SW 1271 (cell line): ENCODE measurements at regions not wholly inside any gene's neighbourhood (a gene's known extent, or its start where the extent isn't known, plus 50 kb on each side); places are given as distances from the start of the nearest gene placed in this dataset.
"Not testable (repeated sequence)": the region's sequence is repeated elsewhere in the genome, so short reads cannot be mapped to it uniquely, and the experiment has no call there.

ENCODE experiments used
- DNase-seq, 2 experiments: peaks; one replicate each; lab custom pipeline; 2025; lab: John Stamatoyannopoulos, UW

DNA sequence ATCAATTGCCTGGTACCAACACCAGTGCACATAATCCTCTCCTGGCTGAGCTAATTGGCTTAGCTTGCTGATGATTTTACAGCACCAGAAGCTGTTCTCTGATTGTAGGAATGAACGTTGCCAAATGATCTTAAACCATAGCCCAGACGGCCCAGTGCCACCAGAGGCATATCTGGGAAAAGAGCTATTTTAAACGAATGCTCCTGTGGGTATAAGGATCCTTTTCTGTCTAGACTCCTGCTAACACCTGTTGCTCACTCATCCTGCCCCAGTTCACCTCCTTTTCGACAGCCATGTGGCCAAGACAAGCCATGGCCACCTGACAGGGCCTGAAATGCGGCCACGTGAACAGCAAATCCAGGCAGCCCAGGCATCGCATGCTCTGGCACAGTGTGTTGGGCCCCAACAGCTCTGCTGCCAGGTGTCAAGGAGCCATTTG lies 289.9 kb upstream of the SLC30A5 start:
- DNase-seq: no peak

- DNase-seq: no peak
Measured at GRCh38 chr5:68804343-68804742, 289.5 kb upstream of the SLC30A5 start.

DNA sequence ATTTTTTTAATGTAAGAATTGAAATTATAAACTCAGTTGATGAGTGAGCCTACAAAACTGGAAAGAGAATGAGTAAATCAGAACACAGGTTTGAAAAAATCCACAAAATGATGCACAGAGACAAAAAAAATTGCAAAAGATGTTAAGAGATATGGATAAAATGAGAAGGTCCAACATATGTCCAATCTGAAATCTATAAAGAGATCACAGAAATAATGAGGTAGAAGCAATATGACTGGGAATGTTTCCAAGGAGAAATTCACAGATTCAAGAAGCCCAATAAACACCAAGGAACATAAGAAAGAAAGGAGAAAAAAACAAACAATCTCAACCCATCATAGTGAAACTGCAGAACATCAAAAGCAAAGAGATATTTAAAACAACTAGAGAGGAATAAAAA lies 288.4 kb upstream of the SLC30A5 start:
- no peak for DNase-seq

DNA sequence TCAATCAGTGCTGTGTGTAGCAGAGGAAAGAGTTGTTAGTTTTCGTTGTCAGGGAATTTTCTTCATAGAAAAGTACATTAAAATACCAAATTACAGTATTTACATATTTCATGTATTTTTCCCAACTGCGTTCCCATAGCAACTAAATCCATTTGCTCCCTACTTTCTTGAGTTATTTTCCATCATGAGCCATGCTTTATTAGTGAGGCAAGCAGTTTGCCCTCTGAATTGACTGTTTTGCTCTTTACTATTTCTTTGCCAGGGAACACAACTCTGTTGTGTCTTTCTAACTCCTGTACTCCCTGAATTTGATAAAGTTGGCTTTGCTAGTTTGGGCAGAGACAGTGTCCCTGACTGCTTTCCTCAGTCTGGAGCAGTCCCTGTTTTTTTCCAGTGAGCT lies 276.2 kb upstream of the SLC30A5 start:
- DNase-seq: no peak

DNA sequence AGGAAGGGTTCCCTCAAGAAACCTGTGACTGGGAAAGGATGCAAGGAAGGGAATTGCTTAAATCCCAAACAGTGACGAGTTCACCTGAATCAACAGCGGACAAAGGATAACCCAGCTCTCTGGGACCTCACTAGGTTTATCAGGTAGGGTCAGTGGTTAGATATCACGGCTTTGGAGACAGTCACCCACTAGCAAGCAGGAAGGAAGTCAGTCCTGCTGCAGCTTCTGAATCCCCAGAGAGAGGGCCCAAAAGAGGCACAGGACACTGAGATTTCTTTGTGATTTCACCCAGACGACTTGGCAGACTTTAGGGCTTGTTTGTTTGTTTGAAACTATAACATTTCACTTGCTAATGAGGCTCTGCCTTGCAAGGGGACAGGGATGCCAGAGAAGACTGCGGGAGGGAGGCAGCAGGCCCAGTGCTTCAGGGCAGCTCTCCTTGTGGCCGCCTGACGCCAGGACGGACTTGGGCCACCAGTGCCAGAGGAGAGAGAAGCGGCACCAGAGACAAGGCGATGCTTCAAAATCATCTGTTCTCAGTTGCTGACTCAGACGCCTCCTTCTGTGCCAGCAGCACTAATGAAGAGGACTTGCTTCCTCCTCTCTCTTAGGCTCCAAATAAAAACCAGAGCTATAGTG lies 275.6 kb upstream of the SLC30A5 start:
- no peak for DNase-seq

DNA sequence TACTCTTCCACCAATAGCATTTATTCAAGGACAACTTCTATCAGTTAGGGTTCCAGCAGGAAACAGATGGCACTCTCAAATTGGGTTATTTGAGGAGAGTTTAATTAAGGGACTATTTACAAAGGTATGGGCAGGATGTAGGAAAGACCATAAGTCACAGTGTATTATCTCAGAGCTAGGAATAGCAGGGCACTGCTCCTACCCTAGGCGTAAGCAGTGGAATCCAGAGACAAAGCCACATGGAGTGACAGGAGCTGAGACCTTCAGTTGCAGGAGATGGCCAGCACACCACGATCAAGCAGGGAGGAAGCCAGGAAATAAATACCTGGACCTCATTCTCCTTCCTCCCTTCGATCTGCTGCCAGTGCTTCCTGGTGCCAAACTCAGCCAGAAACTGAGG lies 274.9 kb upstream of the SLC30A5 start:
- DNase-seq: no peak

GRCh38 chr5:68821056-68821455 lies 272.8 kb upstream of the SLC30A5 start:
- DNase-seq: no peak

GRCh38 chr5:68822796-68823195 lies 271.0 kb upstream of the SLC30A5 start:
- DNase-seq: no peak

- no peak for DNase-seq
Measured at GRCh38 chr5:68823301-68823700, 270.5 kb upstream of the SLC30A5 start.

DNA sequence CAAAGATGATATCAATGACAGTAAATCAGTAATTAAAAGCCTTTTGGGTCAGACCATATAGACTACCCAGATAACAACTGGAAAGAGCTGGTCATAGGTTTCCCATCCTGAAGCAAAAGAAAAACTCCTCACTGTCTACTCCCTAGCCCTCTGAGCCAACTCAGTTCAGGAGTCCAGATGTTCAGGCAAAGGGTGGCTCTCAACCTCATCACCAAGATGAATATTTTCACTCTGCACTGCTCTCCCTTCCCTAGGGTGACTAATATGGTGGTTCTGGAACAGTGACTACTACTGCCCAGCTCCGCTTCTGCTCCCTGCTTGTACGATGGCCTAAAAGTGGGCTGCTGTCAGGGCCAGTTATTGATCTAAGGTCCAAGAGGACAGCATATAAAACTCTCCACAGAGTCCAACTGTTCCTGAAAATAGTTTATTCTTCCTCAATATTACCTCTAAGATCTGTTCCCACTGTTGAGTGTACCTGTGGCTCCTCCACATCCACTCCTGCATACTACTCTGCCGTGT lies 263.4 kb upstream of the SLC30A5 start:
- no peak for DNase-seq

GRCh38 chr5:68834491-68834981 lies 259.3 kb upstream of the SLC30A5 start:
- no peak for DNase-seq

DNA sequence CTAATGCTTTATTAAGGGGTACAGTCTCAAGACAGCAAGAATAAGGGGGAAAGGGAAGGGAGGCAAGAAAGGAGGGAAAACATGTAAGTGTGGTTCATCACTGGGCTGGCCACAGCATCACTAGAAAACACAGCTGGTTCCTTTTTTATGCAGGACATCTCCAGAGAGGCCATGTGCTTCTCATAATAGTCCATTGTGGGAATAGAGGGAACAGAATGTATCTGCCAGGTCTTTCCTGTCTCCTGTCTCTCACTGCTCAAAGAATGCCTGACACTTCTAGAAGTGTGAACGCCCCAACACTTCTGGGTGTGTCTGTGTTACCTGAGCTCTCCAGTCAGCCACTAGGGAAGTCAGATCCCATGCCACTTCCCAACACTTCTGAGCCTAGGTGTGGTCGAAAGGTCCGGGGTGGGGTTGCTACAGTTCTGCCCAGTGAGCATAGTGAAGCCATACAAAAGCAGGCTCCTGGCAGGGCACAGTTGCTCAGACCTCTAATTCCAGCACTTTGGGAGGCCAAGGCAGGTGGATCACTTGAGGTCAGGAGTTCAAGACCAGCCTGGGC lies 255.6 kb upstream of the SLC30A5 start:
- no peak for DNase-seq

GRCh38 chr5:68839019-68839552 lies 254.7 kb upstream of the SLC30A5 start:
- DNase-seq: no peak

DNA sequence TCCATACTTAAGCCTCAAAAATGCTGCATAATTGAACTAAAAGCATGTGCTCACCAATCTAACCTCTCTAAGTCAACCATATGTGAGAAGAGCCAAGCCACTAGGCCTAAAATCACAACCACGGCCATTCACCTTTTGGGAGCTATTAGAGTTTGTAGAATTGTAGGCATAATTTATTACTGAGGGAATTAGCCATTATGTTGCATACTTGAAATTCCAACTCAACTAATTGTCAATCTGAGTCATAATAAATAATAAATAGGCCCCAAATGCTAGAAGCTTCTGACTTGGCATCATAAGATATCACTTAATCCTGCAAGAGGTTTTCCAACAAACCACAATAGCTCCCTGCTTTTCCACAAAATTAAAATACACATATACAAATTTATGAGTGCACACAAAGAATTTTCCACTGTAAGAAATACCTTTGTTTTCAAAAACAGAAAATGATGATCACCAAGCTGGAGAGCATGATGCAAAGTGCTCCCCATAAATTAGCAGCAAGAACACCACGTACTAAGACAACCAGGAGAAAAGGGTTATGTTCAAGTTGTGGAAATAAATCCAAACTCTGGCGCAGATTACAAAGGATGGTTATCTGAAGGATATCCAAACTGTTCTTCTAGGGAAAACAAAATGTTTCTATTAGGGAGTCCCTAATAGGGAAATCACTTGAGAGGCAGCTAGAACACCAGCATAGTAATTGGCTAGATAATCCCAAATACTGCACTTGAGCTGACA lies 250.0 kb upstream of the SLC30A5 start:
- DNase-seq: no peak

DNA sequence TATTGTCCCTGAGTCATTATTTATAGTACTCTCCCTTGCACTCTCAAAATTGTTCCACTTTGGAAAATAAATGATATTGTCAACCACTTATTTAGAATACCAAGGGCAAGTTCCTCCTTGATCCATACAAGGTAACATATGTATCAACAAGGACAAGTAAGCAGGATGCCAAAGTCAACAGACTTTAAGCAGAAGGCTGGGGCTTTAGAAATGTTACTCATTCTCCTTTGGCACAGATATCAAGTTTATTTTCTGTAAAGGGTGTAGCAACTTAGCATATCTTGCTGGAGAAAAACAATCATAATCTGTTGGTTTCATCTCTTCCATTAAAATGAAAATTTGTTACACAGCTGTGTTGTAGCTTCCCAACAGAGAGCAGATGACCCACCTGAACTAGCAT lies 248.7 kb upstream of the SLC30A5 start:
- DNase-seq: no peak

DNA sequence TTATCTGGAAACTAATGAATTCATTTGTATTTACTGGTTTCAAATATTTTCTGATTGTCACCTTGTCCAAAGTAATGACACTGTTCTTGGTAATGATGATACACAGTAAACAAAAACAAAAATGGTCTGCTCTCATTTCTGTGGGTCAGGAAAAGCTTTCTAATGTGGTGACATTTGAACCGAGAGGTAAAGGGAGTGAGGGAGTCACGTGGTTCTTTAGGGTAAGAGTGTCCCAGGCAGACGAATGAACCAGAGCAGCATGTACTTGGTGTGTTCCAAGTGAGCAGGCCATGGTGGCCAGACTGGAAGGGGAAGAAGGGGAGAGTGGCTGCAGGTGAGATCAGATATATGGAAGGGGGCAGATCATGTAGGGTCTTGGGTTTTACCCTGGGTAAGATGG lies 247.0 kb upstream of the SLC30A5 start:
- DNase-seq: no peak

DNA sequence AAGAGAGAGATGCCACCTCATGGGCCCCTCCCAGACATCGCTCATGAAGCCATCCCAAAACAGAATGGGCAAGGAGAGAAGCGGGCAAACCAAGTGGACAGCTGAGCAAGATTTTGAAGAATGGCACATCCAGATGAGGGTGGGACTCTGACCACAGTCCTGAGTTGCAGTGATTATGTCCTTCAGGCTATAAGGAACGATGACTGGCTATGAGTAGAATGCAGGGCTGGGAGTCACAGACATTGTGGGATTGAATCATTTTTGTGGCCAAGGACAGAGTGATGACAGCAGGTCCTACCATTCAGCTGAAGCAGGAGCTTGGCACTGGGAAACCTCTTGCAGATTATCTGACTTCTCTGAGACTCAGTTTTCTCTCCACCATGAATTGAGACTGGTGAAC lies 245.7 kb upstream of the SLC30A5 start:
- no peak for DNase-seq

GRCh38 chr5:68849103-68849502 lies 244.7 kb upstream of the SLC30A5 start:
- no peak for DNase-seq

DNA sequence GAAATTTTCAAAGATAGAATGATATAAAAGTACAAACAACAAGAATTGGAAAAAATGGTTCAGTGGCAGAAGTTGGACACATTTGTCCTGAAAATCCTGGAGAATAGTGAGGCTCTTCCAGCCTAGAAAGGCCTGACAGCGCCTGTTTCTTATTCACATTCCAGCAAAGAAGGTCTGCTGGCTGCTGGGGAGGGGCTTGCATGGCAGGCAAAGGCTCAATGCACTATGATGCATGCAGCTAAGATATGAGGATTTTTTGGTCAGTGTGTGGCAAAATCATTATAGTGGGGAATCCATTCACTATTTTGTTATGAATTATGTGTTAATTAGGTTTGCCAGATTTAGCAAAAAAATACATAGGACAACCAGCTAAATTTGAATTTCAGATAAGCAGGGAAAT lies 243.9 kb upstream of the SLC30A5 start:
- DNase-seq: no peak

DNA sequence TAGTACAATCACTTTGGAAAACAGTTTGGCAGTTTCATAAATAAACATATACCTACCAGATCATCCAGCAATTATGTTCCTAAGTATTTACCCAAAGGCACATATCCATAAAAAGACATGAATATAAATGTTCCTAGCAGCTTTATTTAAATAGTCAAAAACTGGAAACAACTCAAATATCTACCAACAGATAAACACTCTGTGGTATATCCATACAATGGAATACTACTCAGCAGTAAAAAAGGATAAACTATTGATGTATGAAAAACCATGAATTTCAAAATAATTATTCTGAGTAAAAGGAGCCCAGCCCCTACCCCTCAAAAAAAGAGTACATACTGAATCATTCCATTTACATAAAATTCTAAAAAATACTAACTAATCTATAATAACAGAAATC lies 232.7 kb upstream of the SLC30A5 start:
- DNase-seq: no peak

DNA sequence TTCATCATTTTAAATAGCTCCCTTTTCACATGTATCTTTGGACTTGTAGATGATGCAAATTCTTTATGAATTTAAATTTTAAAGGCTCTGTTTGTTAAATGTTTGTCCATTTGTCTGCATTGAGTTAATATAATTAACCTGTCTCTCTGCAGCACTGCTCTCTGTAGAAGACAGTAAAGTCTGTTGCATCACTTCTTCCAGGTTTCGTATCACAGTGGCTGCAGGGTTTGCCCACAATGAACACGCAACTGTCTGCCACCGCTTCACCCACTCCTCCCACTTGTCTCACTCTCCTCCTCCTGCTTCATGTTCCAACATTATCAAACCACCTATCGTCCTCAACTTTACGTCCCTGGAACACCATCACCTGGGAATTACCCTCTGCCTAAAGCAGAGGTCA lies 231.3 kb upstream of the SLC30A5 start:
- DNase-seq: no peak

DNA sequence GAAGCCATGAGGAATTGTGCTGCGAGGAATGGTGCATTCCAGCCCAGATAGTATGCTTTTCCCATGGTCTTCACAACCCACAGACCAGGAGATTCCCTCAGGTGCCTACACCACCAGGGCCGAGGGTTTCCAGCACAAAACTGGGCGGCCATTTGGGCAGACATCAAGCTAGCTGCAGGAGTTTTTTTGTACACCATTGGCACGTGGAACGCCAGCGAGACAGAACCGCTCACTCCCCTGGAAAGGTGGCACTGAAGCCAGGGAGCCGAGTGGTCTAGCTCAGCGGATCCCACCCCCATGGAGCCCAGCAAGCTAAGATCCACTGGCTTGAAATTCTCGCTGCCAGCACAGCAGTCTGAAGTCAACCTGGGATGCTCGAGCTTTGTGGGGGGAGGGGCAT lies 228.6 kb upstream of the SLC30A5 start:
- DNase-seq: not testable (repeated sequence)
